Right cardiac atrium (tissue), 5 donors: ENCODE measurements at regions not wholly inside any gene's neighbourhood (a gene's known extent, or its start where the extent isn't known, plus 50 kb on each side); places are given as distances from the start of the nearest gene placed in this dataset.

ENCODE experiments used
- ATAC-seq, 2 donors: fragments of 200-7000 bp; cut with Tn5 transposase; one replicate each; pipeline versions ENCODE4 v1.8.0 to v1.9.1; 2020; ENCODE audit warnings: moderate library complexity in 2 of 2, mild to moderate bottlenecking in 1 of 2
- DNase-seq, 3 donors: peaks; one replicate each; pipeline ENCODE4 v3.0.0-alpha.2; 2020
- H3K27ac ChIP-seq: one replicate; pipeline ENCODE4 v1.5.1; 2013; ENCODE audit warnings: mild to moderate bottlenecking, low read length, control low read depth, moderate library complexity
- H3K27me3 ChIP-seq: one replicate; pipeline ENCODE4 v1.6.1; 2013; ENCODE audit not compliant: control insufficient read depth, insufficient read depth
- H3K4me1 ChIP-seq: one replicate; pipeline ENCODE4 v1.6.1; 2013; ENCODE audit warnings: low read length; ENCODE audit not compliant: control insufficient read depth, insufficient read depth
- H3K4me3 ChIP-seq: one replicate; pipeline ENCODE4 v1.5.1; 2013; ENCODE audit warnings: low read length, control low read depth
- H3K9me3 ChIP-seq: one replicate; pipeline ENCODE4 v1.6.1; 2013; ENCODE audit warnings: low read length; ENCODE audit not compliant: control insufficient read depth
- WGBS: extraction: QIAGEN DNeasy Blood & Tissue Kit; methylation state at CpG from one replicate; pipeline ENCODE4 v1.1.7; 2013; 5-methylcytosine and 5-hydroxymethylcytosine counted together
- intact Hi-C, 4 donors: fragments of 100-400 bp; cut with DNase I; formaldehyde crosslinking; loops; one replicate each; pipeline versions ENCODE4 v1.11.0 to v1.14.0; 2022 to 2023
- donor health status: healthy with polysubstance abuse.
- donor health status: DM: no; HTN: yes; CAD: no.
- donor health status: DM: no; HTN: no; CAD: no.
- donor health status: DM: no; HTN: yes; CAD: no; lungs with severe emphysema.
- donor health status: DM: yes; HTN: yes; CAD: no.

GRCh38 chr5:56339732-56340131 is 106.6 kb upstream of the ANKRD55 start:
- ATAC-seq (no peak), DNase-seq (no peak)
- intact Hi-C loops = no loop called here
- Histone ChIP-seq H3K27ac (no peak overlapping the region), H3K27me3 (no peaks in the 10 kb centered on the region), H3K4me3 (no peak overlapping the region), H3K9me3 (no peaks in the 10 kb centered on the region), H3K4me1 (no peaks in the 10 kb centered on the region)
- 88% methylated on average over 4 of the region's 4 CpGs for WGBS

DNA sequence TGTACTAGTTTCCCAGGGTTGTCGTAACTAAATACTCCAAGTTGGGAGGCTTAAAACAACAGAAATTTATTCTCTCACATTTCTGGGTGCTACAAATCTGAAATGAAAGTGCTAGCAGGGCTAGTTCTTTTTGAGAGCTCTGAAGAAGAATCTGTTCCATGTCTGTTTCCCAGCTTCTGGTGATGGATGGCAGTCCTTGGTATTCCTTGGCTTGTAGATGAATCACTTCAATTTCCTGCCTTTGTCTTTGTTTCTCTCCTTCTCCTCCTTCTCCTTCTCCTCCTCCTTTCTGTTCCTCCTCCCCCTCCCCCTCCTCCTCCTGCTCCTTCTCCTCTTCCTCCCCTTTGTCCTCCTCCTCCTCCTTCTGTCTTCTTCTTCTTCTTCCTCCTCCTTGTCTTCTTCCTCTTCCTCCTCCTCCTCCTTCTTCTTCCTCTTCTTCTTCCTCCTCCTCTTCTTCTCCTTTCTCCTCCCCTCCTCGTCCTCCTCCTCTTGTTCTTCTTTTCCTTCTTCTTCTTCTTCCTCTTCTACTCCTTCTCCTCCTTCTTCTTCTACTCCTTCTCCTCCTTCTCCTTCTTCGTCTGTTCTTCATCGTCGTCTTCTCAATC is 104.7 kb upstream of the ANKRD55 start:
- DNase-seq = no peak
- Histone ChIP-seq H3K4me1 (no peaks in the 10 kb centered on the region), H3K9me3 (no peaks in the 10 kb centered on the region), H3K27ac (no peak overlapping the region), H3K4me3 (no peak overlapping the region), H3K27me3 (no peaks in the 10 kb centered on the region)
- intact Hi-C loops = no loop called here
- no peak for ATAC-seq
- WGBS = 91% methylated on average over 5 of the region's 5 CpGs

- ATAC-seq (no peak), DNase-seq (no peak)
- intact Hi-C loops = no loop called here
- H3K27ac ChIP-seq = no peak overlapping the region
- no peaks in the 10 kb centered on the region for H3K27me3 ChIP-seq
- H3K9me3 ChIP-seq = no peaks in the 10 kb centered on the region
- H3K4me1 ChIP-seq = no peaks in the 10 kb centered on the region
- no peak overlapping the region for H3K4me3 ChIP-seq
Observed at GRCh38 chr5:56335212-56335611, 102.1 kb upstream of the ANKRD55 start.

DNA sequence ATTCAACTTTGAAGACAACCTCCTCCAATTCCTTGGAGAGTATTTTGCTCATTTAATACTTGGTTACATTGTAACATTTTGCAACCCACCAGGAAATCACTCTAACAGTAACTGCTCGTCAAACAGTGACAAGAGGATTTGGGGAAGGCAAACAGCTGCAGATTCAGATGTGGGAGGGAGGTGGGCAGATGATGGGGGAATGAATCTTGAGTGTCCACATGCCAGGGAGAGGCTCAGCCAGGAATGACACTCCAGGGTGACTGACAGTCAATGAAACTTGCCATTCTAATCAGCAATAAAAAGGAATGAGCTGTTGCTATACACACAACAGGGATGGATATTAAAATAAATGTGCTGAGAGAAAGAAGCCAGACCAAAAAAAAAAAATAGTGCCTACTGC is 97.7 kb upstream of the ANKRD55 start:
- ATAC-seq (peak; percentile 76 to 85), DNase-seq (peak in 1 of 3 donors; percentile 31)
- no peaks in the 10 kb centered on the region for H3K4me1 ChIP-seq
- H3K9me3 ChIP-seq = no peaks in the 10 kb centered on the region
- no peak overlapping the region for H3K27ac ChIP-seq
- 50% methylated on average over 1 of the region's 1 CpG for WGBS
- H3K4me3 ChIP-seq = no peak overlapping the region
- H3K27me3 ChIP-seq = no peaks in the 10 kb centered on the region
- intact Hi-C loops = no loop called here

DNA sequence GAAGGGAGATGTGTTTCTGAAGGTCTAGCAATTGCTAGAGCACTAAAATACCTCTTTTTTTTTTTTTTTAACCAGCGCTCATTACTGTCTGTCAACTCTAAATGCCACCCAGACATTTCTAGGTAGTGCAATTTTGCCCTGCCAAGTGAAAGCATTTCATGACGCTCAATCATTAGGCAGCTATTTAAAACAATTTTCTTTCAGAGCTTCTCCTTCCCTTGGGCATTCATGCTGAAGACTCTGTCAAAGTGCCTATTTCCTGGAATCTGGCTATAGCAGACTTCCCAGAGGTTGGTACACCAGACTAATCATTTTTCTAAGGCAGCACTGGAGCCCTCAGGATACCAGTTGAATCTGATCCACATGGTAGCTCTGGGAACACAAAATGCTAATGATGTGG is 97.0 kb upstream of the ANKRD55 start:
- Histone ChIP-seq H3K27ac (no peak overlapping the region), H3K9me3 (no peaks in the 10 kb centered on the region), H3K27me3 (no peaks in the 10 kb centered on the region), H3K4me3 (no peak overlapping the region), H3K4me1 (no peaks in the 10 kb centered on the region)
- ATAC-seq (no peak), DNase-seq (no peak)
- WGBS = 73% methylated on average over 2 of the region's 2 CpGs
- intact Hi-C loops = no loop called here

GRCh38 chr5:56329652-56330051 is 96.5 kb upstream of the ANKRD55 start:
- intact Hi-C loops = no loop called here
- WGBS = 96% methylated on average over 3 of the region's 3 CpGs
- Histone ChIP-seq H3K27me3 (no peaks in the 10 kb centered on the region), H3K4me1 (no peaks in the 10 kb centered on the region), H3K9me3 (no peaks in the 10 kb centered on the region), H3K27ac (no peak overlapping the region), H3K4me3 (no peak overlapping the region)
- DNase-seq (no peak), ATAC-seq (no peak)

GRCh38 chr5:56328753-56329560 is 95.8 kb upstream of the ANKRD55 start:
- DNase-seq (no peak), ATAC-seq (no peak)
- Histone ChIP-seq H3K9me3 (no peaks in the 10 kb centered on the region), H3K4me1 (no peaks in the 10 kb centered on the region), H3K4me3 (no peak overlapping the region), H3K27me3 (no peaks in the 10 kb centered on the region), H3K27ac (no peak overlapping the region)
- intact Hi-C loops = no loop called here
- WGBS = 66% methylated on average over 3 of the region's 3 CpGs

- DNase-seq (no peak), ATAC-seq (peak in 1 of 2 donors; percentile 27)
- no peaks in the 10 kb centered on the region for H3K4me1 ChIP-seq
- H3K4me3 ChIP-seq = no peak overlapping the region
- H3K9me3 ChIP-seq = no peaks in the 10 kb centered on the region
- intact Hi-C loops = no loop called here
- WGBS = 63% methylated on average over 6 of the region's 6 CpGs
- H3K27me3 ChIP-seq = no peaks in the 10 kb centered on the region
- H3K27ac ChIP-seq = no peak overlapping the region
Observed at GRCh38 chr5:56327809-56328208, 94.7 kb upstream of the ANKRD55 start.

DNA sequence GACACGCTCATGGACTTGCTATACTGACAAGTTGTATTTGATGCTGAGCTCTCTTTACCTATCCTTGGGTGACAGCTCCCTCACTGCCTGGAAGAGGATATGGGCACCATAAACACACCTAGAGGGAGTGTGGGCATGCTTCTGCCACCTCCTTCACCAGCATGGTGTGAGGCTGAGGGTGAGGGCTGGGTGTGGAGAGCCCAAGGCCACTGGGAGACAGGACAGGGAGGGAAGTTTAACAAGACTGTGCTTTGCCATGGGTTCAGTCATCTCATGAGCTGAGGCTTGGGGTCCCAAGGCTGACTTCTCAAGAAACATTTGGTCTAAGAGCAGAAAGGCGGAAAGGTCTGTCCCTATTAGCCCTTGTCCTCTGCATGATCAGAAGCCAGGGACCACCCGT is 93.6 kb upstream of the ANKRD55 start:
- Histone ChIP-seq H3K27me3 (no peaks in the 10 kb centered on the region), H3K9me3 (no peaks in the 10 kb centered on the region), H3K27ac (no peak overlapping the region), H3K4me3 (no peak overlapping the region), H3K4me1 (no peaks in the 10 kb centered on the region)
- DNase-seq (no peak), ATAC-seq (no peak)
- intact Hi-C loops = no loop called here
- 94% methylated on average over 3 of the region's 3 CpGs for WGBS

DNA sequence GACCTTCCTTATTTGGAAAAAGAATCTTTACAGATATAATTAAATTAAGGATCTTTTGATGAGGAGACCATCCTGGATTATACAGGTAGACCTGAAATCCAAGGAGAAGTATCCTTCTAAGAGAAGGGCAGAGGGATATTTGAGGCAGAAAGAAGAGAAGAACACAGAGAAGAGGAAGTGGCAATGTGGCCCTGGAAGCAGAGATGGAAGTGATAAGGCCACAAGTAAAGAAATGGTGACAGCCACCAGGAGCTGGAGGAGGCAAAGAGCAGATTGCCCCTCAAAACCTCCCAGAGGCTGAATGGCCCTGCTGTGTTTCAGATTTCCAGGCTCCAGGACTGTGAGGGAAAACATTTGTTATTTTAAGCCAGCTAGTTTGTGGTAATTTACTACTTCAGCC is 93.0 kb upstream of the ANKRD55 start:
- intact Hi-C loops = no loop called here
- Histone ChIP-seq H3K4me1 (no peaks in the 10 kb centered on the region), H3K9me3 (no peaks in the 10 kb centered on the region), H3K27me3 (no peaks in the 10 kb centered on the region), H3K27ac (no peak overlapping the region), H3K4me3 (no peak overlapping the region)
- DNase-seq (no peak), ATAC-seq (no peak)

GRCh38 chr5:56325039-56325438 is 91.9 kb upstream of the ANKRD55 start:
- H3K9me3 ChIP-seq = no peaks in the 10 kb centered on the region
- intact Hi-C loops = no loop called here
- H3K4me1 ChIP-seq = no peaks in the 10 kb centered on the region
- ATAC-seq (no peak), DNase-seq (no peak)
- WGBS = 93% methylated on average over 2 of the region's 2 CpGs
- no peak overlapping the region for H3K4me3 ChIP-seq
- no peaks in the 10 kb centered on the region for H3K27me3 ChIP-seq
- no peak overlapping the region for H3K27ac ChIP-seq

GRCh38 chr5:56323505-56323904 is 90.4 kb upstream of the ANKRD55 start:
- Histone ChIP-seq H3K4me3 (no peak overlapping the region), H3K27ac (no peak overlapping the region), H3K9me3 (no peaks in the 10 kb centered on the region), H3K4me1 (no peaks in the 10 kb centered on the region), H3K27me3 (no peaks in the 10 kb centered on the region)
- 59% methylated on average over 2 of the region's 2 CpGs for WGBS
- intact Hi-C loops = no loop called here
- ATAC-seq = no peak
- DNase-seq = no peak
